GM12878 (cell line): ENCODE measurements at regions not wholly inside any gene's neighbourhood (a gene's known extent, or its start where the extent isn't known, plus 50 kb on each side); places are given as distances from the start of the nearest gene placed in this dataset.

ENCODE experiments used
- ATAC-seq: fragments of 200-7000 bp; cut with Tn5 transposase; 3 replicates; pipeline ENCODE4 v1.9.1; 2020; ENCODE audit warnings: mild to moderate bottlenecking, moderate library complexity
- BruUV-seq: library from RNA; stranded (reverse); fragments of 400-500 nt; replicated peaks from 2 replicates; lab custom pipeline; 2021; lab: Mats Ljungman, UMichigan
- CTCF ChIA-PET: fragments of 300-600 bp; sonication (Branson Sonifier 250); formaldehyde crosslinking; extraction: SDS; loops from one replicate; lab custom pipeline; 2021; ENCODE audit warnings: inconsistent platforms; lab: Yijun Ruan, JAX
- POLR2A ChIA-PET: fragments of 350-600 bp; formaldehyde crosslinking; extraction: SDS; loops from one replicate; lab custom pipeline; 2021; ENCODE audit warnings: inconsistent platforms; lab: Charles Lee
- RAD21 ChIA-PET: fragments of 300-600 bp; sonication (Branson Sonifier 250); formaldehyde crosslinking; loops from one replicate; lab custom pipeline; 2023; ENCODE audit warnings: antibody characterized with exemption; ENCODE audit not compliant: unreplicated experiment; lab: Charles Lee
- SMC1A ChIA-PET: fragments of 300-600 bp; sonication (Branson Sonifier 250); formaldehyde crosslinking; loops from one replicate; lab custom pipeline; 2023; ENCODE audit not compliant: unreplicated experiment, uncharacterized antibody; lab: Charles Lee
- DNase-seq: peaks from one replicate; pipeline ENCODE4 v3.0.0-alpha.2; 2011; ENCODE audit warnings: low read depth, low spot score
- FAIRE-seq: peaks from 3 replicates; lab custom pipeline; 2011; peaks lifted over from hg19 to GRCh38; lab: Jason Lieb, UNC
- H2AFZ ChIP-seq: 2 replicates; pipeline ENCODE4 v1.6.0; 2011; ENCODE audit warnings: low read depth, low read length, control low read depth; ENCODE audit not compliant: control insufficient read depth
- H3K27ac ChIP-seq: 2 replicates; pipeline ENCODE4 v1.5.1; 2011; ENCODE audit warnings: control low read depth; ENCODE audit not compliant: control insufficient read depth, insufficient read depth
- H3K27me3 ChIP-seq, 2 experiments: replicated peaks in 1 of 2; 2 replicates each; pipeline versions ENCODE4 v1.6.0 to v1.6.1; 2011; ENCODE audit warnings: low read length in 1 of 2; ENCODE audit not compliant: control insufficient read depth in 2 of 2, insufficient read depth in 2 of 2
- H3K36me3 ChIP-seq, 2 experiments: 2 replicates each; pipeline ENCODE4 v1.5.1; 2011; ENCODE audit warnings: low read length in 1 of 2; ENCODE audit not compliant: control insufficient read depth in 2 of 2, insufficient read depth in 2 of 2
- H3K4me1 ChIP-seq: 2 replicates; pipeline ENCODE4 v1.6.1; 2011; ENCODE audit warnings: mild to moderate bottlenecking, low read length, moderate library complexity, mixed read lengths; ENCODE audit not compliant: control insufficient read depth, insufficient read depth
- H3K4me2 ChIP-seq: 2 replicates; pipeline ENCODE4 v1.6.0; 2011; ENCODE audit warnings: control low read depth; ENCODE audit not compliant: control insufficient read depth, insufficient read depth
- H3K4me3 ChIP-seq: fragments of 200-600 bp; sonication (generic); 2 replicates; pipeline ENCODE4 v1.5.1; 2016
- H3K79me2 ChIP-seq: 2 replicates; pipeline ENCODE4 v1.6.0; 2011; ENCODE audit warnings: low read length; ENCODE audit not compliant: control insufficient read depth, insufficient read depth
- H3K9ac ChIP-seq: 2 replicates; pipeline ENCODE4 v1.8.0; 2011; ENCODE audit warnings: low read length, control low read depth, mixed read lengths; ENCODE audit not compliant: control insufficient read depth, insufficient read depth
- H3K9me3 ChIP-seq: replicated peaks from 3 replicates; pipeline ENCODE4 v1.5.1; 2011; ENCODE audit warnings: mild to moderate bottlenecking, low read length; ENCODE audit not compliant: control insufficient read depth, insufficient read depth
- H4K20me1 ChIP-seq: 2 replicates; pipeline ENCODE4 v1.6.0; 2011; ENCODE audit not compliant: control insufficient read depth, insufficient read depth
- ASH2L ChIP-seq: fragments of 300-600, 200-600 bp; sonication (generic); IDR thresholded peaks from 2 replicates; pipeline ENCODE4 v1.6.1; 2017; ENCODE audit warnings: low read depth, mild to moderate bottlenecking, borderline replicate concordance
- CEBPB ChIP-seq, 2 experiments: fragments of 150-350 bp in 1 of 2; IDR thresholded peaks; 2 replicates each; pipeline ENCODE4 v1.6.1; 2012 to 2014; ENCODE audit warnings: low read depth in 2 of 2, low read length in 2 of 2, borderline replicate concordance in 1 of 2, inconsistent platforms in 1 of 2
- DPF2 ChIP-seq: fragments of 450-650 bp; IDR thresholded peaks from 2 replicates; pipeline ENCODE4 v1.6.1; 2017; ENCODE audit warnings: mild to moderate bottlenecking
- GABPA ChIP-seq: IDR thresholded peaks from 2 replicates; pipeline ENCODE4 v1.6.1; 2014; ENCODE audit warnings: antibody characterized with exemption, low read depth, mild to moderate bottlenecking, inconsistent platforms
- HDAC2 ChIP-seq: fragments of 200-600 bp; sonication (generic); IDR thresholded peaks from 2 replicates; pipeline ENCODE4 v1.6.1; 2017
- IKZF1 ChIP-seq: fragments of 450-650 bp; conservative IDR thresholded peaks from 2 replicates; pipeline ENCODE4 v1.6.1; 2017; ENCODE audit warnings: antibody characterized with exemption, mild to moderate bottlenecking
- IKZF2 ChIP-seq, 2 experiments: fragments of 450-650 bp; IDR thresholded peaks; 2 replicates each; pipeline ENCODE4 v1.6.1; 2017; ENCODE audit warnings: mild to moderate bottlenecking in 2 of 2, moderate library complexity in 2 of 2
- KLF5 ChIP-seq: fragments of 450-650 bp; IDR thresholded peaks from 2 replicates; pipeline ENCODE4 v1.6.1; 2014; ENCODE audit warnings: mild to moderate bottlenecking; ENCODE audit not compliant: partially characterized antibody
- PAX5 ChIP-seq: IDR thresholded peaks from 2 replicates; pipeline ENCODE4 v1.6.1; 2011; ENCODE audit warnings: low read depth, low read length, borderline replicate concordance
- PML ChIP-seq: IDR thresholded peaks from 2 replicates; pipeline ENCODE4 v1.6.1; 2012; ENCODE audit warnings: low read length, inconsistent platforms
- RBBP5 ChIP-seq: fragments of 200-600 bp; sonication (generic); conservative IDR thresholded peaks from 2 replicates; pipeline ENCODE4 v1.6.1; 2016
- SMAD5 ChIP-seq: IDR thresholded peaks from 2 replicates; pipeline ENCODE4 v1.6.1; 2016; ENCODE audit warnings: antibody characterized with exemption, low read depth
- SP1 ChIP-seq: IDR thresholded peaks from one replicate; pipeline ENCODE4 v1.6.1; 2011; ENCODE audit warnings: low read depth, low read length
- STAT1 ChIP-seq: fragments of 450-650 bp; conservative IDR thresholded peaks from 2 replicates; pipeline ENCODE4 v1.6.1; 2014; ENCODE audit warnings: antibody characterized with exemption, mild to moderate bottlenecking
- YBX1 ChIP-seq: fragments of 450-650 bp; IDR thresholded peaks from 2 replicates; pipeline ENCODE4 v1.6.1; 2016; ENCODE audit warnings: antibody characterized with exemption
- WGBS: methylation state at CpG from one replicate; pipeline ENCODE4 v1.1.6; 2016; ENCODE audit warnings: low lambda C conversion rate; ENCODE audit not compliant: insufficient replicate concordance, insufficient coverage; ENCODE audit errors: missing lambda C conversion rate; 5-methylcytosine and 5-hydroxymethylcytosine counted together
- in situ Hi-C: fragments of 300-500 bp; cut with MboI; formaldehyde crosslinking; loops from 9 replicates; pipeline ENCODE4 v1.14.3; 2018; ENCODE audit warnings: mixed read lengths
- intact Hi-C: fragments of 100-400 bp; cut with micrococcal nuclease; formaldehyde crosslinking; loops from one replicate; pipeline ENCODE4 v1.14.2; 2022; ENCODE audit not compliant: unreplicated experiment
- TF ChIP-seq, protein P1 (sequence below): fragments of 450-650 bp; IDR thresholded peaks from 2 replicates; pipeline ENCODE4 v1.6.1; 2017; ENCODE audit warnings: mild to moderate bottlenecking, low read depth, inconsistent platforms; ENCODE audit not compliant: poor library complexity, severe bottlenecking
- TF ChIP-seq, protein P2 (sequence below): fragments of 150-350 bp; IDR thresholded peaks from 2 replicates; pipeline ENCODE4 v1.6.1; 2014; ENCODE audit warnings: mild to moderate bottlenecking, low read depth, low read length

DNA sequence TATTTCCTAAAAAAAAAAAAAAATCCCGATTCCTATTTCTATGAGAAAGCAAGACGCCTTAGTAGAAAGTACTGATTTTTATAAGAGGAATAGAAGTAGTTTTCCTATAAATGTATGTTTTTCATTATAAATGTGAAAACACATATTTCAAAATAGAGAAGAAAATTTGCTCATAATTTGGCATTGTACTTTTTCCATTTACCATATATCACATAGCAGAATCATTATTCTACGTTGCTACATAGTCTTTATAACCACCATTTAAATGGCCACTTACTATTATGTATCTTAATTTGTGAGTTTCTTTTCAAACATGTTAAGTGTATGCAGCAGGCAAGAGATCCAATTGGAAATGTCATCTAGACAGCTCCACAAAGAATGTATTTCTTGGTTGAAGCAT is 99.0 kb downstream of the CCDC34 start:
- no peak for ATAC-seq

DNA sequence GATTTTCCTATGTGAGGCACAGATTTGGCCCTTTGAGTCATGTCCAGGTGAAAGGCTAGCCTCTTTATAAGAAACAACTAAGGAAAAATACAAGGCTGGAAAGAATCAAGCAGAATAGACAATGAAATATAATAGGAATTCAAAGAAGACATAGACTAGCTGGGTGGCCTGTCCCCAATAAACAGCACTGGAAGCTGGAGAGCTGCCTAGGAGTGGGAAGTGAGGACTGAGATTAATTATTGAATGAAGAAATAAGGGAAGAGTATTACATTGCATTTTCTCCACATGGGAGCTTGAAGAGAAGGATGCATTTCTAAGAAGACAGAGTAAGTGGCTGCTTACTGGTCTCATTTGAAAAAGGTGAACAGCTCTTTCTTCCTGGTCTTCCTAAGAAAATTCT is 100.0 kb downstream of the CCDC34 start:
- no peaks in the 10 kb centered on the region for H4K20me1 ChIP-seq
- H3K36me3 ChIP-seq: no peaks in the 10 kb centered on the region
- H3K4me1 ChIP-seq: no peaks in the 10 kb centered on the region
- ChIA-PET SMC1A (no interaction called here), POLR2A (no interaction called here), CTCF (no interaction called here), RAD21 (no interaction called here)
- no peak overlapping the region for H3K27ac ChIP-seq
- intact Hi-C loops (no loop called here), in situ Hi-C loops (no loop called here)
- H3K9ac ChIP-seq: no peak overlapping the region
- no peak overlapping the region for H3K4me3 ChIP-seq
- no TSS peak for BruUV-seq
- FAIRE-seq (no peak), DNase-seq (no peak), ATAC-seq (no peak)
- no peaks in the 10 kb centered on the region for H3K27me3 ChIP-seq
- no peaks in the 10 kb centered on the region for H3K79me2 ChIP-seq
- no peak overlapping the region for H3K4me2 ChIP-seq
- no peaks in the 10 kb centered on the region for H3K9me3 ChIP-seq
- H2AFZ ChIP-seq: no peak overlapping the region
- TF ChIP-seq PAX5: no peak
- no peak for TF ChIP-seq GABPA
- TF ChIP-seq STAT1: no peak
- no peak for TF ChIP-seq YBX1
- TF ChIP-seq IKZF1: no peak
- no peak for TF ChIP-seq IKZF2 (IDR thresholded peaks at IDR 0.05)
- TF ChIP-seq ASH2L: no peak
- TF ChIP-seq, protein P1, sequence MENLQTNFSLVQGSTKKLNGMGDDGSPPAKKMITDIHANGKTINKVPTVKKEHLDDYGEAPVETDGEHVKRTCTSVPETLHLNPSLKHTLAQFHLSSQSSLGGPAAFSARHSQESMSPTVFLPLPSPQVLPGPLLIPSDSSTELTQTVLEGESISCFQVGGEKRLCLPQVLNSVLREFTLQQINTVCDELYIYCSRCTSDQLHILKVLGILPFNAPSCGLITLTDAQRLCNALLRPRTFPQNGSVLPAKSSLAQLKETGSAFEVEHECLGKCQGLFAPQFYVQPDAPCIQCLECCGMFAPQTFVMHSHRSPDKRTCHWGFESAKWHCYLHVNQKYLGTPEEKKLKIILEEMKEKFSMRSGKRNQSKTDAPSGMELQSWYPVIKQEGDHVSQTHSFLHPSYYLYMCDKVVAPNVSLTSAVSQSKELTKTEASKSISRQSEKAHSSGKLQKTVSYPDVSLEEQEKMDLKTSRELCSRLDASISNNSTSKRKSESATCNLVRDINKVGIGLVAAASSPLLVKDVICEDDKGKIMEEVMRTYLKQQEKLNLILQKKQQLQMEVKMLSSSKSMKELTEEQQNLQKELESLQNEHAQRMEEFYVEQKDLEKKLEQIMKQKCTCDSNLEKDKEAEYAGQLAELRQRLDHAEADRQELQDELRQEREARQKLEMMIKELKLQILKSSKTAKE: no peak
- no peak for TF ChIP-seq SP1
- TF ChIP-seq CEBPB (IDR thresholded peaks at IDR 0.05; ENCODE audit: borderline replicate concordance in 1 of 2, low read depth in 2 of 2, low read length in 2 of 2): no peak
- no peak for TF ChIP-seq PML

More for the DNA sequence above, 99.0 kb downstream of the CCDC34 start:
- Histone ChIP-seq H3K9me3 (no peaks in the 10 kb centered on the region), H4K20me1 (no peaks in the 10 kb centered on the region)
- ChIA-PET SMC1A (interaction anchor here (1.0 to 1.1 kb wide), 2 partner anchors 17 to 18 kb away, joined by 3 read pairs; no protein-coding TSS in a partner anchor), CTCF (no interaction called here)
- WGBS: 16% methylated on average over 3 of the region's 3 CpGs
- in situ Hi-C loops: no loop called here
- no peak for DNase-seq
- no peak for TF ChIP-seq SMAD5
- no peak for TF ChIP-seq HDAC2
- no peak for TF ChIP-seq DPF2
- TF ChIP-seq RBBP5: no peak
- TF ChIP-seq, protein P2, sequence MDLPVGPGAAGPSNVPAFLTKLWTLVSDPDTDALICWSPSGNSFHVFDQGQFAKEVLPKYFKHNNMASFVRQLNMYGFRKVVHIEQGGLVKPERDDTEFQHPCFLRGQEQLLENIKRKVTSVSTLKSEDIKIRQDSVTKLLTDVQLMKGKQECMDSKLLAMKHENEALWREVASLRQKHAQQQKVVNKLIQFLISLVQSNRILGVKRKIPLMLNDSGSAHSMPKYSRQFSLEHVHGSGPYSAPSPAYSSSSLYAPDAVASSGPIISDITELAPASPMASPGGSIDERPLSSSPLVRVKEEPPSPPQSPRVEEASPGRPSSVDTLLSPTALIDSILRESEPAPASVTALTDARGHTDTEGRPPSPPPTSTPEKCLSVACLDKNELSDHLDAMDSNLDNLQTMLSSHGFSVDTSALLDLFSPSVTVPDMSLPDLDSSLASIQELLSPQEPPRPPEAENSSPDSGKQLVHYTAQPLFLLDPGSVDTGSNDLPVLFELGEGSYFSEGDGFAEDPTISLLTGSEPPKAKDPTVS: no peak
- TF ChIP-seq KLF5: no peak
- TF ChIP-seq, all 136 proteins: peak for 0
- ChIA-PET RAD21 (no interaction called here), POLR2A (no interaction called here)
- no peak for FAIRE-seq
- Histone ChIP-seq H3K9ac (no peak overlapping the region), H3K4me3 (no peak overlapping the region), H3K4me1 (no peaks in the 10 kb centered on the region), H3K4me2 (no peak overlapping the region), H3K79me2 (no peaks in the 10 kb centered on the region), H3K36me3 (no peaks in the 10 kb centered on the region), H3K27ac (no peak overlapping the region), H3K27me3 (no peaks in the 10 kb centered on the region), H2AFZ (no peak overlapping the region)
- BruUV-seq: no TSS peak
- intact Hi-C loops: no loop called here
